SKM-1 (cell line): ENCODE measurements at regions not wholly inside any gene's neighbourhood (a gene's known extent, or its start where the extent isn't known, plus 50 kb on each side); places are given as distances from the start of the nearest gene placed in this dataset.
"Not testable (repeated sequence)": the region's sequence is repeated elsewhere in the genome, so short reads cannot be mapped to it uniquely, and the experiment has no call there.

Experiments used
- DNase-seq: peaks from one replicate; lab custom pipeline; 2025; ENCODE audit not compliant: unreplicated experiment; lab: John Stamatoyannopoulos, UW

GRCh38 chr18:27311114-27311513 is 126.0 kb upstream of the CHST9 start:
- no peak for DNase-seq

GRCh38 chr18:27301615-27302378 is 116.7 kb upstream of the CHST9 start:
- DNase-seq: no peak

- no peak for DNase-seq
These were observed 113.2 kb upstream of the CHST9 start for GRCh38 chr18:27298214-27298804.

- DNase-seq: not testable (repeated sequence)
These were observed 101.0 kb upstream of the CHST9 start for GRCh38 chr18:27285973-27286562.

- no peak for DNase-seq
These were observed 93.0 kb upstream of the CHST9 start for GRCh38 chr18:27278131-27278530.

- no peak for DNase-seq
These were observed 92.4 kb upstream of the CHST9 start for GRCh38 chr18:27277554-27277953.

GRCh38 chr18:27276886-27277285 is 91.8 kb upstream of the CHST9 start:
- DNase-seq: no peak

GRCh38 chr18:27276479-27276878 is 91.4 kb upstream of the CHST9 start:
- DNase-seq: peak; percentile 60

- DNase-seq: no peak
These were observed 89.8 kb upstream of the CHST9 start for GRCh38 chr18:27274901-27275300.

GRCh38 chr18:27270508-27270907 is 85.4 kb upstream of the CHST9 start:
- DNase-seq: no peak

GRCh38 chr18:27263369-27263768 is 78.3 kb upstream of the CHST9 start:
- no peak for DNase-seq

- DNase-seq: no peak
These were observed 76.9 kb upstream of the CHST9 start for GRCh38 chr18:27261769-27262549.

- no peak for DNase-seq
These were observed 68.5 kb upstream of the CHST9 start for GRCh38 chr18:27253571-27253970.

GRCh38 chr18:27250471-27250870 is 65.4 kb upstream of the CHST9 start:
- no peak for DNase-seq

GRCh38 chr18:27249933-27250332 is 64.8 kb upstream of the CHST9 start:
- no peak for DNase-seq

GRCh38 chr18:27244259-27244658 is 59.2 kb upstream of the CHST9 start:
- no peak for DNase-seq

GRCh38 chr18:27242392-27243047 is 57.4 kb upstream of the CHST9 start:
- DNase-seq: no peak

- DNase-seq: no peak
These were observed 55.3 kb upstream of the CHST9 start for GRCh38 chr18:27240383-27240782.

GRCh38 chr18:27239669-27240068 is 54.6 kb upstream of the CHST9 start:
- no peak for DNase-seq

- no peak for DNase-seq
These were observed 50.2 kb upstream of the CHST9 start for GRCh38 chr18:27235218-27235870.
